Hematopoietic multipotent progenitor cell treated with erythropoietin and hydrocortisone succinate and interleukin-3 and kit ligand, for 4 days (in vitro differentiated cells): ENCODE measurements at regions not wholly inside any gene's neighbourhood (a gene's known extent, or its start where the extent isn't known, plus 50 kb on each side); places are given as distances from the start of the nearest gene placed in this dataset.
"Not testable (repeated sequence)": the region's sequence is repeated elsewhere in the genome, so short reads cannot be mapped to it uniquely, and the experiment has no call there.

Experiments used
- DNase-seq: peaks from one replicate; pipeline ENCODE4 v3.0.0-alpha.2; 2015

GRCh38 chr5:166625210-166625865 lies 1666.1 kb upstream of the WWC1 start:
- no peak for DNase-seq

- DNase-seq = no peak
Measured at GRCh38 chr5:166637295-166637694, 1654.2 kb upstream of the WWC1 start.

- DNase-seq = no peak
Measured at GRCh38 chr5:166639151-166639550, 1652.3 kb upstream of the WWC1 start.

- not testable (repeated sequence) for DNase-seq
Measured at GRCh38 chr5:166640136-166640535, 1651.3 kb upstream of the WWC1 start.

GRCh38 chr5:166648736-166649135 lies 1642.7 kb upstream of the WWC1 start:
- no peak for DNase-seq

- no peak for DNase-seq
Measured at GRCh38 chr5:166649676-166650075, 1641.8 kb upstream of the WWC1 start.

- no peak for DNase-seq
Measured at GRCh38 chr5:166651234-166651633, 1640.2 kb upstream of the WWC1 start.

GRCh38 chr5:166671811-166672210 lies 1619.6 kb upstream of the WWC1 start:
- no peak for DNase-seq

- no peak for DNase-seq
Measured at GRCh38 chr5:166672431-166672830, 1619.0 kb upstream of the WWC1 start.

- no peak for DNase-seq
Measured at GRCh38 chr5:166677891-166678290, 1613.6 kb upstream of the WWC1 start.

GRCh38 chr5:166679331-166679730 lies 1612.1 kb upstream of the WWC1 start:
- DNase-seq = no peak

GRCh38 chr5:166695326-166695725 lies 1596.1 kb upstream of the WWC1 start:
- DNase-seq = no peak

- no peak for DNase-seq
Measured at GRCh38 chr5:166708291-166708690, 1583.2 kb upstream of the WWC1 start.

GRCh38 chr5:166709691-166710090 lies 1581.8 kb upstream of the WWC1 start:
- no peak for DNase-seq

- no peak for DNase-seq
Measured at GRCh38 chr5:166710271-166710670, 1581.2 kb upstream of the WWC1 start.

GRCh38 chr5:166712447-166713185 lies 1578.8 kb upstream of the WWC1 start:
- no peak for DNase-seq

- DNase-seq = no peak
Measured at GRCh38 chr5:166713295-166713694, 1578.2 kb upstream of the WWC1 start.

- no peak for DNase-seq
Measured at GRCh38 chr5:166716856-166717492, 1574.5 kb upstream of the WWC1 start.

GRCh38 chr5:166719991-166720390 lies 1571.5 kb upstream of the WWC1 start:
- DNase-seq = no peak

GRCh38 chr5:166722939-166723338 lies 1568.5 kb upstream of the WWC1 start:
- no peak for DNase-seq

GRCh38 chr5:166724284-166724683 lies 1567.2 kb upstream of the WWC1 start:
- no peak for DNase-seq

- DNase-seq = no peak
Measured at GRCh38 chr5:166725593-166725992, 1565.9 kb upstream of the WWC1 start.

- no peak for DNase-seq
Measured at GRCh38 chr5:166726406-166726805, 1565.0 kb upstream of the WWC1 start.

GRCh38 chr5:166742951-166743350 lies 1548.5 kb upstream of the WWC1 start:
- DNase-seq = not testable (repeated sequence)
